Prostate gland (tissue), 2 donors: ENCODE measurements at regions not wholly inside any gene's neighbourhood (a gene's known extent, or its start where the extent isn't known, plus 50 kb on each side); places are given as distances from the start of the nearest gene placed in this dataset.

Experiments used
- DNase-seq: peaks from one replicate; pipeline ENCODE4 v3.0.0-alpha.2; 2019; ENCODE audit warnings: low spot score
- H3K27ac ChIP-seq, 2 donors: fragments of 200-600 bp; sonication (generic); 2 replicates each; pipeline ENCODE4 v1.5.1; 2017 to 2019
- H3K27me3 ChIP-seq: fragments of 200-600 bp; sonication (generic); replicated peaks from 2 replicates; pipeline ENCODE4 v1.5.1; 2019; ENCODE audit not compliant: insufficient read depth
- H3K36me3 ChIP-seq, 2 donors: fragments of 200-600 bp; sonication (generic); 1 replicate in 1 of 2; 2 replicates in 1 of 2; pipeline versions ENCODE4 v1.5.1 to v1.8.1; 2017 to 2019
- H3K4me1 ChIP-seq: fragments of 200-600 bp; sonication (generic); replicated peaks from 2 replicates; pipeline ENCODE4 v1.5.1; 2019
- H3K4me3 ChIP-seq, 2 donors: fragments of 200-600 bp; sonication (generic); 2 replicates each; pipeline ENCODE4 v1.5.1; 2017 to 2019
- H3K9me3 ChIP-seq: fragments of 200-600 bp; sonication (generic); 2 replicates; pipeline ENCODE4 v1.5.1; 2017
- POLR2A ChIP-seq: fragments of 450-650 bp; IDR thresholded peaks from one replicate; pipeline ENCODE4 v1.6.1; 2016; ENCODE audit warnings: antibody characterized with exemption, mild to moderate bottlenecking
- POLR2AphosphoS5 ChIP-seq: sonication (generic); formaldehyde crosslinking; IDR thresholded peaks from one replicate; pipeline ENCODE4 v1.6.1; 2017; ENCODE audit warnings: antibody characterized with exemption
- WGBS: methylation state at CpG from one replicate; pipeline ENCODE4 v1.1.5; 2018; 5-methylcytosine and 5-hydroxymethylcytosine counted together
- intact Hi-C: fragments of 100-400 bp; cut with DNase I; formaldehyde crosslinking; loops from one replicate; pipeline ENCODE4 v1.14.2; 2022
- TF ChIP-seq, protein P1 (sequence below), 4 experiments: fragments of 200-600 bp in 2 of 4; fragments of 450-650 bp in 2 of 4; sonication (generic) in 2 of 4; IDR thresholded peaks; 1 replicate in 3 of 4; 2 replicates in 1 of 4; pipeline ENCODE4 v1.5.1; 2016 to 2019; ENCODE audit warnings: antibody characterized with exemption in 4 of 4, mild to moderate bottlenecking in 2 of 4, moderate library complexity in 2 of 4

DNA sequence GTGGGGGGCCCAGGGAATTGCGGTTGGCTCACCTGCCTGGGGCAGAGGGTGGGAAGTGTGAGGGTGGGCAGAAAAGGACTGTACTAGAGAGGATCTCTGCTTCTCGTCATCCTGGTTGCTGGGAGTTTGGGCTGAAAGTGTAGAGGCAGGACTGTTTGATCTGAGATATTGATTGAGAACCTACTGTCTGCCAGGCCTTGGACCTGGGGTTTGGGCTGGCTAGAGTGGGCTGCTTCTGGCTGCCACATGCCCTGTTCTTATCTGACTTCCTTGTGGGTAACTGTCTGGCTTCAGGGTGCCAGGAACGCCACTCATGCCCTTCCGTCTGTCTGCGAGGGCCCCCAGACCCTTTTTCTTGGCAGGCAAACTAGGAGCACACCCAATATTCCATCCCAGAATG lies 200.9 kb downstream of the FOXD2 start:
- intact Hi-C loops, result no loop called here
- Histone ChIP-seq H3K4me3 (no peak overlapping the region), H3K36me3 (no peaks in the 10 kb centered on the region), H3K27me3 (no peaks in the 10 kb centered on the region), H3K9me3 (no peaks in the 10 kb centered on the region), H3K4me1 (no peaks in the 10 kb centered on the region), H3K27ac (no peak overlapping the region)
- no peak for DNase-seq
- WGBS, result 84% methylated on average over 5 of the region's 5 CpGs
- no peak for TF ChIP-seq POLR2AphosphoS5
- TF ChIP-seq, protein P1, sequence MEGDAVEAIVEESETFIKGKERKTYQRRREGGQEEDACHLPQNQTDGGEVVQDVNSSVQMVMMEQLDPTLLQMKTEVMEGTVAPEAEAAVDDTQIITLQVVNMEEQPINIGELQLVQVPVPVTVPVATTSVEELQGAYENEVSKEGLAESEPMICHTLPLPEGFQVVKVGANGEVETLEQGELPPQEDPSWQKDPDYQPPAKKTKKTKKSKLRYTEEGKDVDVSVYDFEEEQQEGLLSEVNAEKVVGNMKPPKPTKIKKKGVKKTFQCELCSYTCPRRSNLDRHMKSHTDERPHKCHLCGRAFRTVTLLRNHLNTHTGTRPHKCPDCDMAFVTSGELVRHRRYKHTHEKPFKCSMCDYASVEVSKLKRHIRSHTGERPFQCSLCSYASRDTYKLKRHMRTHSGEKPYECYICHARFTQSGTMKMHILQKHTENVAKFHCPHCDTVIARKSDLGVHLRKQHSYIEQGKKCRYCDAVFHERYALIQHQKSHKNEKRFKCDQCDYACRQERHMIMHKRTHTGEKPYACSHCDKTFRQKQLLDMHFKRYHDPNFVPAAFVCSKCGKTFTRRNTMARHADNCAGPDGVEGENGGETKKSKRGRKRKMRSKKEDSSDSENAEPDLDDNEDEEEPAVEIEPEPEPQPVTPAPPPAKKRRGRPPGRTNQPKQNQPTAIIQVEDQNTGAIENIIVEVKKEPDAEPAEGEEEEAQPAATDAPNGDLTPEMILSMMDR (IDR thresholded peaks at IDR 0.05), result no peak
- no peak for TF ChIP-seq POLR2A

DNA sequence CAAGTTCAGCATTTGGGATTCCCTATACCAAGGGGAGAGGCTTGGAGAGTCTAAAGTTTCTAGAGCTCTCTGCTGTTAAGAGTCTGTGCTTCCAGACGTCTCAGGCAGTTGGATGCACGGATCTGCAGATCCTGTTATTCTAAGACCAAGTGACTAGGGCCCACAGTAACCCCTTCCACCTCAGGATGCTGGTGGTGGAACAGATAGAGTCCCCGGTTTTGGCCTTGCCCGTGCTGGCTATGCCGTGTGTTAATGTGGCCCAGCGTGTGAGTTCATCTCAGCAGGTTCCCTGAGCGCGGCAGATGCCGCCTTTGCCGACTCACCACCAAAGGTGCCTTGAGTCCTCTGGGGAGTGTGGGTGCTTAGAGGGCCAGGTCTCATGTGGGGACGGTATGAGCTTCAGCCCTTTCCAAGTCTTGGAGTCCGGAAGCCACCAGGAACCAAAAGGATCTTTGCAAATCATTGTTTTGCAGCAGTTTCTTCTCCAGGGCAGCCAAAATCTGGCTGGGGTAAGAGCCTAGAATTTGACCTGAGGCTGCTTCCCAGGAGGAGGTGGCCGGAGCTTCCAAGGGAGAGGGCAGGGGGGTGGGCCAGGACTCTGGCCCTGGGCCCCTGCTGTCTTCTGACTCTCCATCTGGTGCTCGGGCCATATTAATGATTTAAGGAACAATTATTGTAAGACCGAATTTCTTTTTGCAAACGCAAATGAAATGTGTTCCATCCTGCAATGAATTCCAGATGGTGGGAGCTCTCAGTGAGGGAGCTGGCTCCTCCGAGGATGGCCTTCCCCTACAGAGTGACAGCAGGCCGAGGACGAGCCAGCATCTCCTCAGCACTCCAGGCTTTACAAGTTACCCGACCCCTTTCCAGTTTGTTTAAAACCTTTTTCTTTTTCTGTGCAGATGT lies 205.7 kb downstream of the FOXD2 start:
- Histone ChIP-seq H3K4me3 (no peak overlapping the region), H3K27ac (peak overlapping the region in 1 of 2 donors; percentile 7), H3K27me3 (no peaks in the 10 kb centered on the region), H3K36me3 (no peaks in the 10 kb centered on the region), H3K4me1 (no peaks in the 10 kb centered on the region), H3K9me3 (no peaks in the 10 kb centered on the region)
- intact Hi-C loops, result loop anchor here (2.0 to 5.0 kb wide), 2 partner anchors 44 to 65 kb away; no protein-coding TSS in a partner anchor
- 54% methylated on average over 20 of the region's 20 CpGs for WGBS
- TF ChIP-seq POLR2A (no peak), POLR2AphosphoS5 (no peak)
- TF ChIP-seq, protein P1 (IDR thresholded peaks at IDR 0.05), result no peak
- no peak for DNase-seq

DNA sequence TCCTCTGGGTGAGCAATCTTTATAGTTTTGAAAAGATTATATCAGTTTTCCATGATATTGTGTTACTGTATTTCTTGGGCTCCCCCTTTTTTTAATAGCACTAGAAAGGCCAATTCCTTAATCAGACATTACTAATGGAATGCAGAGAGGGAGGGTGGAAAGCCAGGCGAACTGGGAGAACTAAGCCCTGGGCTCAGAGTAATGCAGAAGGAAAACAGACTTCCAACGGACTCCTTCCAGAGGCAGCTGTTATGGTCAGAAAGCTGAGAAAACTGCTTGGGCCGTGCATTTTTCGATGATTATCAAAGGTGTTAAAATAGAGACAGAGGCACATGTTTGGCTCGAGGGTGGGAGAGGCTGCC lies 206.3 kb downstream of the FOXD2 start:
- intact Hi-C loops, result loop anchor here (5.0 kb wide), 1 partner anchor 43 kb away; no protein-coding TSS in a partner anchor
- H3K4me3 ChIP-seq, result no peak overlapping the region
- no peaks in the 10 kb centered on the region for H3K27me3 ChIP-seq
- no peaks in the 10 kb centered on the region for H3K36me3 ChIP-seq
- H3K9me3 ChIP-seq, result no peaks in the 10 kb centered on the region
- TF ChIP-seq, protein P1 (IDR thresholded peaks at IDR 0.05), result no peak
- TF ChIP-seq POLR2AphosphoS5 (no peak), POLR2A (no peak)
- H3K4me1 ChIP-seq, result no peaks in the 10 kb centered on the region
- H3K27ac ChIP-seq, result no peak overlapping the region
- WGBS, result 46% methylated on average over 5 of the region's 5 CpGs
- no peak for DNase-seq

DNA sequence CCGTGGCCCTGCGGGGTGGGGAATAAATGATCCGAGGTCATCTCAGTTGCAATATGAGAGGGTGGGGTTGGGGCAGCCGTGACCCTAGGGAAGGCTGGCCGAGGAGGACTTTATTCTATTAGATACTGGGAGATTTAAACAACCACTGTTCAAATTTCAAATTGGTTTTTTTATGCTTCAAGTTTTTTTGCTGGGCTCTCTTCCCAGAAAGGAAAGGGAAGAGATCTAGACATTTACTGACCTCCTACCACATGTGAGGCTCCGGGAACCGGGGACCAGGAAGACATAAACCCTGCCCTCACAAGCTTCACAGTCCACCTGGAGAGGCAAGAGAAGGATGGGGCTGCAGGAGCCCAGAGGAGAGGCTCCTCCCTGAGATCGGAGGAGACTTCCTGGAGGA lies 207.3 kb downstream of the FOXD2 start:
- no peak overlapping the region for H3K4me3 ChIP-seq
- TF ChIP-seq POLR2AphosphoS5 (no peak), POLR2A (no peak)
- TF ChIP-seq, protein P1 (IDR thresholded peaks at IDR 0.05), result no peak

DNA sequence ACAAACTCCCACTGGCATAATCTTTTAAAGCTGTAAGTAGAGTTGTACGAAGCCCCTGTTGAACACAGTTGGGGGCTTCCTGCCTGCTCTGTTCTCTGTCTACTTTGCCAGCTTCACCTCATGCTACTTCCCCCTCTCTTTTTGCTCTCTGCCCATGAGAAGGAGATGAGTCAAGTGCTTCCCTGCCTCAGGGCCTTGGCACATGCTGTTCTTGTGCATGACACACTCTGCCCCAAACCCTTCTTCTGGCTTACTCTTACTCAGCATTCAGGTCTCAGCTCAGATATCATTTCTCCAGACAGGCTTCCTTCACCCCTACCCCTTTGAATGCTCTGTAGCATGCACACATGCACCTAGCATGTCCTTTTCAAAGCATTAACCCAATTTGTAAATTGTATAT lies 208.8 kb downstream of the FOXD2 start:
- Histone ChIP-seq H3K9me3 (no peaks in the 10 kb centered on the region), H3K4me3 (no peak overlapping the region), H3K36me3 (no peaks in the 10 kb centered on the region), H3K27me3 (no peaks in the 10 kb centered on the region), H3K4me1 (no peaks in the 10 kb centered on the region), H3K27ac (no peak overlapping the region)
- 88% methylated on average over 1 of the region's 1 CpG for WGBS
- TF ChIP-seq, protein P1 (IDR thresholded peaks at IDR 0.05), result no peak
- no peak for TF ChIP-seq POLR2AphosphoS5
- no peak for TF ChIP-seq POLR2A
- intact Hi-C loops, result no loop called here
- DNase-seq, result no peak

More for the DNA sequence above, 207.3 kb downstream of the FOXD2 start:
- Histone ChIP-seq H3K27ac (no peak overlapping the region), H3K36me3 (no peaks in the 10 kb centered on the region), H3K4me1 (no peaks in the 10 kb centered on the region), H3K9me3 (no peaks in the 10 kb centered on the region), H3K27me3 (no peaks in the 10 kb centered on the region)
- 42% methylated on average over 8 of the region's 8 CpGs for WGBS
- intact Hi-C loops, result no loop called here
- DNase-seq, result no peak
